ENCODE measurements at regions not wholly inside any gene's neighbourhood (a gene's known extent, or its start where the extent isn't known, plus 50 kb on each side); places are given as distances from the start of the nearest gene placed in this dataset.

DNA sequence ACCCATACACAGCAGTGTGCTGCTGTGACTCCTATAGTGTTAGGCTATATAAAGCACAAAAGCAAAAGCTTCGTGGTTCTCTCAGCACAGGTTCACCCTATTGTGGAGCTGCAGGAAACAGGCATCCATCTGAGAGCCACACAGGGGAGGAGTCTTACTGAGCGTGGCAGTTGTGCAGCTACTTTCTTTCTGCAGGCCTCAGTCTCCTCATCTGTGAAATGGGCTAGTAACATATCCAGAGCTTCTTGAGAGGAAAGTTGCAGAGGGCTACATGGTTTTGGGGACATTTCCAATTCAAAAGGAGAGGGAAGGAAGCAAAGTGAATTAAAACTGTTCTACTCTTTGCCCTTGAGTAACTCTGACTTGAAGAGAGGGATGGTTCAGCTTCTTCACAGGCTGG, 142.0 kb downstream of the FOXD2 start:
- H3K9me2 ChIP-seq (ENCODE audit: insufficient read depth) = no peaks in the 10 kb centered on the region
- H3K9me3 ChIP-seq (ENCODE audit: insufficient read depth, low read depth) = no peaks in the 10 kb centered on the region
- no TSS peak for BruUV-seq (replicated peaks)
- no peak for DNase-seq
- no peak overlapping the region for H3K4me2 ChIP-seq
- H3K27ac ChIP-seq = no peak overlapping the region
- no peaks in the 10 kb centered on the region; the same call in 1 of the 2 replicates for H3K4me1 ChIP-seq (replicated peaks; ENCODE audit: insufficient read depth)
- H2AFZ ChIP-seq = no peak overlapping the region
- POLR2A ChIA-PET (ENCODE audit: unreplicated experiment) = no interaction called here
- no peaks in the 10 kb centered on the region for H3F3A ChIP-seq (ENCODE audit: insufficient read depth, low read depth)
- H3K4me3 ChIP-seq = no peak overlapping the region
- peaks cover 9% of the 10 kb centered on the region; the same call in 1 of the 2 replicates for H3K27me3 ChIP-seq (ENCODE audit: insufficient read depth, low read depth)
- no peak for TF ChIP-seq EZH2 (IDR thresholded peaks at IDR 0.05; ENCODE audit: low read depth)
- TF ChIP-seq, protein P1, sequence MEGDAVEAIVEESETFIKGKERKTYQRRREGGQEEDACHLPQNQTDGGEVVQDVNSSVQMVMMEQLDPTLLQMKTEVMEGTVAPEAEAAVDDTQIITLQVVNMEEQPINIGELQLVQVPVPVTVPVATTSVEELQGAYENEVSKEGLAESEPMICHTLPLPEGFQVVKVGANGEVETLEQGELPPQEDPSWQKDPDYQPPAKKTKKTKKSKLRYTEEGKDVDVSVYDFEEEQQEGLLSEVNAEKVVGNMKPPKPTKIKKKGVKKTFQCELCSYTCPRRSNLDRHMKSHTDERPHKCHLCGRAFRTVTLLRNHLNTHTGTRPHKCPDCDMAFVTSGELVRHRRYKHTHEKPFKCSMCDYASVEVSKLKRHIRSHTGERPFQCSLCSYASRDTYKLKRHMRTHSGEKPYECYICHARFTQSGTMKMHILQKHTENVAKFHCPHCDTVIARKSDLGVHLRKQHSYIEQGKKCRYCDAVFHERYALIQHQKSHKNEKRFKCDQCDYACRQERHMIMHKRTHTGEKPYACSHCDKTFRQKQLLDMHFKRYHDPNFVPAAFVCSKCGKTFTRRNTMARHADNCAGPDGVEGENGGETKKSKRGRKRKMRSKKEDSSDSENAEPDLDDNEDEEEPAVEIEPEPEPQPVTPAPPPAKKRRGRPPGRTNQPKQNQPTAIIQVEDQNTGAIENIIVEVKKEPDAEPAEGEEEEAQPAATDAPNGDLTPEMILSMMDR (conservative IDR thresholded peaks at IDR 0.05) = no peak
- no peaks in the 10 kb centered on the region for H3K36me3 ChIP-seq (ENCODE audit: low read depth)
- CTCF ChIA-PET = no interaction called here
- H4K20me1 ChIP-seq (ENCODE audit: insufficient read depth) = no peaks in the 10 kb centered on the region; the same call in 1 of the 2 replicates
- H3K79me2 ChIP-seq (ENCODE audit: low read depth) = no peaks in the 10 kb centered on the region
- intact Hi-C loops (cut with micrococcal nuclease; ENCODE audit: unreplicated experiment) = no loop called here

DNA sequence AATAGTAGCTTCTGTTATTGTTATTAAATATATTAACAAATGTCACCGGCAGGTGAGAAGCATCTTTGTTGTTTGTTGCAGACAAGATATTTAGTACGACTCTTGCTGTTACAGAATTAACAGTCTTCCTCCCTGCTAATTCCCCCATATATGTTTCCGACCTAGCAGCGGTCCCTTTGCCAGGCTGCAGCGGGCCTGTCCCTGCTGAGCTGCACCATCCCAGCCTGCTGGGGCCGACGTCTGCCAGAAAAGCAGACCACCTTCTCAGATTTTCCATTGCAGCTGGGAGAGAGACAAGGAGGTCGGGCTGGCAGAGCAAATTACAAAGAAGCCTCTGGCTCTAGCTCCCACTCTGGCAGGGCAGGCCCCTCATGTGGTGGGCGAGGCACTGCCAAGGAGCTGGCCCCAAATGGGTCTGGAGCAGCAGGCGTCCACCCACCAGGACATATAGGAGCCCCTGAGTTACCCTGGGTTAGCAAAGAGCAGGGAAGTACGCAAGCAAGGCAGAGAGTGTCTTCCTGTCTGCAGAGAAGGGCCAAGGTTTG, 142.7 kb downstream of the FOXD2 start:
- DNase-seq = no peak
- Histone ChIP-seq H3K9me2 (ENCODE audit: insufficient read depth) (no peaks in the 10 kb centered on the region), H4K20me1 (ENCODE audit: insufficient read depth) (no peaks in the 10 kb centered on the region; the same call in 1 of the 2 replicates), H3K27me3 (ENCODE audit: insufficient read depth, low read depth) (peaks cover 12% of the 10 kb centered on the region; the same call in 1 of the 2 replicates), H3K4me1 (replicated peaks; ENCODE audit: insufficient read depth) (no peaks in the 10 kb centered on the region; the same call in 1 of the 2 replicates), H3K79me2 (ENCODE audit: low read depth) (no peaks in the 10 kb centered on the region), H3K4me3 (no peak overlapping the region), H2AFZ (no peak overlapping the region), H3K9me3 (ENCODE audit: insufficient read depth, low read depth) (no peaks in the 10 kb centered on the region), H3K27ac (no peak overlapping the region), H3K4me2 (no peak overlapping the region), H3K36me3 (ENCODE audit: low read depth) (no peaks in the 10 kb centered on the region), H3F3A (ENCODE audit: insufficient read depth, low read depth) (no peaks in the 10 kb centered on the region)
- ChIA-PET CTCF (no interaction called here), POLR2A (ENCODE audit: unreplicated experiment) (no interaction called here)
- TF ChIP-seq, protein P1 (conservative IDR thresholded peaks at IDR 0.05) = no peak
- no peak for TF ChIP-seq EZH2 (IDR thresholded peaks at IDR 0.05; ENCODE audit: low read depth)
- BruUV-seq (replicated peaks) = no TSS peak
- intact Hi-C loops (cut with micrococcal nuclease; ENCODE audit: unreplicated experiment) = no loop called here

DNA sequence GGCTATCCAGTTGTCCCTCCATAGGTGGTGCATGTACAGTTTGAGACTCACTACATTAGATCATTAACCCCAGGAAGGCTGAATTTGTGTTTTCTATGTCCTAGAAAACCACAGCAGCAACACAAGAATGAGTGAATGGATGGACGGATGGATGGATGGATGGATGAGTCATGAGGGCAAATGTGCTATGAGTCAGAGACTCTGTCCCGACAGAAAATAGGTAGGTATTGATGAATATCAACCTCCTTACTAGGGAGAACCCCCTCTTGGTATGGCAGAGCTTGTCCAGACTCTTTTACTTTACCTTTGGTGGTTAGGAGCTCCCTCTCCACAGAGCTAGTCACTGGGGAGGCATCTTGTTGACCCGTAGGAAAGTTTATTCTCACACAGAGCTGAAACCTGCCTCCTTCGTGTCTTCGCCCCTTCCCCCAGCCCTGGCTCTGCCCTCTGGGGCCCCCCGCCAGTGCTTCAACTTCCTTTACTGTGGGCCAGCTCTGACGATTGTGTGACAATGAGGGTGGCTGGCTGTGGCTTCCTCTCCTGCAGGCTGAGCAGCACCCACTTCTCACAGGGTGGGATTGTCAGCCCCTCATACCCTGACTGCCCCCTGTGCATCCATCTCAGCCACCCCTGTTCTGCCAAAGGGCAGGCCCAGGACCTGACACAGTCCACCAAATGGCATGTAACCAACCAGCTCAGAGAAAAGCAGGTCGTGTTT, 145.2 kb downstream of the FOXD2 start:
- CTCF ChIA-PET = no interaction called here
- Histone ChIP-seq H3K79me2 (ENCODE audit: low read depth) (no peaks in the 10 kb centered on the region), H3F3A (ENCODE audit: insufficient read depth, low read depth) (no peaks in the 10 kb centered on the region), H3K9me2 (ENCODE audit: insufficient read depth) (no peaks in the 10 kb centered on the region), H3K27ac (no peak overlapping the region), H3K4me1 (replicated peaks; ENCODE audit: insufficient read depth) (no peaks in the 10 kb centered on the region), H3K27me3 (ENCODE audit: insufficient read depth, low read depth) (peaks cover 31% of the 10 kb centered on the region), H3K4me2 (no peak overlapping the region), H4K20me1 (ENCODE audit: insufficient read depth) (no peaks in the 10 kb centered on the region; the same call in 1 of the 2 replicates), H3K4me3 (no peak overlapping the region), H2AFZ (no peak overlapping the region), H3K36me3 (ENCODE audit: low read depth) (no peaks in the 10 kb centered on the region), H3K9me3 (ENCODE audit: insufficient read depth, low read depth) (no peaks in the 10 kb centered on the region)
- POLR2A ChIA-PET (ENCODE audit: unreplicated experiment) = no interaction called here
- TF ChIP-seq, protein P1 (conservative IDR thresholded peaks at IDR 0.05) = no peak
- no peak for TF ChIP-seq EZH2 (IDR thresholded peaks at IDR 0.05; ENCODE audit: low read depth)
- DNase-seq = no peak
- BruUV-seq (replicated peaks) = no TSS peak
- intact Hi-C loops (cut with micrococcal nuclease; ENCODE audit: unreplicated experiment) = no loop called here
